Thoracic aorta (tissue), 2 donors: ENCODE measurements at regions not wholly inside any gene's neighbourhood (a gene's known extent, or its start where the extent isn't known, plus 50 kb on each side); places are given as distances from the start of the nearest gene placed in this dataset.

Experiments used
- ATAC-seq: fragments of 150-250 bp; one replicate; pipeline ENCODE4 v1.8.0; 2017; ENCODE audit warnings: low read depth; ENCODE audit not compliant: insufficient number of reproducible peaks, low FRiP score
- DNase-seq: peaks from one replicate; pipeline ENCODE4 v3.0.0-alpha.2; 2020; ENCODE audit warnings: low spot score
- H3K27ac ChIP-seq, 2 donors: fragments of 200-600 bp; sonication (generic); 1 replicate in 1 of 2; 2 replicates in 1 of 2; pipeline ENCODE4 v1.5.1; 2016; ENCODE audit warnings: mild to moderate bottlenecking in 2 of 2, moderate library complexity in 2 of 2
- H3K27me3 ChIP-seq: fragments of 200-600 bp; sonication (generic); replicated peaks from 2 replicates; pipeline ENCODE4 v1.6.0; 2016; ENCODE audit warnings: mild to moderate bottlenecking; ENCODE audit not compliant: insufficient read depth
- H3K36me3 ChIP-seq: fragments of 200-600 bp; sonication (generic); one replicate; pipeline ENCODE4 v1.5.1; 2016
- H3K4me1 ChIP-seq, 2 donors: fragments of 200-600 bp; sonication (generic); 1 replicate in 1 of 2; 2 replicates in 1 of 2; pipeline versions ENCODE4 v1.5.1 to v1.6.0; 2016; ENCODE audit warnings: low read depth in 2 of 2, mild to moderate bottlenecking in 1 of 2; ENCODE audit not compliant: control insufficient read depth in 1 of 2
- H3K4me3 ChIP-seq: fragments of 200-600 bp; sonication (generic); 2 replicates; pipeline ENCODE4 v1.5.1; 2016; ENCODE audit warnings: mild to moderate bottlenecking
- H3K9me3 ChIP-seq: fragments of 200-600 bp; sonication (generic); 2 replicates; pipeline ENCODE4 v1.5.1; 2016
- CTCF ChIP-seq: fragments of 200-600 bp; sonication (generic); IDR thresholded peaks from one replicate; pipeline ENCODE4 v1.5.1; 2019; ENCODE audit warnings: antibody characterized with exemption

- H3K9me3 ChIP-seq: no peaks in the 10 kb centered on the region
- no peak overlapping the region for H3K4me3 ChIP-seq
- ATAC-seq: no peak
- H3K27me3 ChIP-seq: no peaks in the 10 kb centered on the region
- no peak for TF ChIP-seq CTCF
- H3K4me1 ChIP-seq: no peaks in the 10 kb centered on the region
- DNase-seq: no peak
- no peaks in the 10 kb centered on the region for H3K36me3 ChIP-seq
- H3K27ac ChIP-seq: no peak overlapping the region
Measured at GRCh38 chr10:117601716-117602115, 59.2 kb downstream of the EMX2 start.

- Histone ChIP-seq H3K27ac (no peak overlapping the region), H3K9me3 (no peaks in the 10 kb centered on the region), H3K4me3 (no peak overlapping the region), H3K27me3 (no peaks in the 10 kb centered on the region), H3K4me1 (no peaks in the 10 kb centered on the region), H3K36me3 (no peaks in the 10 kb centered on the region)
- ATAC-seq (no peak), DNase-seq (no peak)
- no peak for TF ChIP-seq CTCF
Measured at GRCh38 chr10:117603081-117603480, 60.5 kb downstream of the EMX2 start.

GRCh38 chr10:117603726-117604125, 61.2 kb downstream of the EMX2 start:
- no peaks in the 10 kb centered on the region for H3K27me3 ChIP-seq
- DNase-seq: no peak
- no peak overlapping the region for H3K4me3 ChIP-seq
- no peaks in the 10 kb centered on the region for H3K4me1 ChIP-seq
- H3K9me3 ChIP-seq: no peaks in the 10 kb centered on the region
- H3K36me3 ChIP-seq: no peaks in the 10 kb centered on the region
- no peak for TF ChIP-seq CTCF
- no peak for ATAC-seq
- no peak overlapping the region for H3K27ac ChIP-seq

GRCh38 chr10:117609095-117609795, 66.7 kb downstream of the EMX2 start:
- no peak for TF ChIP-seq CTCF
- H3K27me3 ChIP-seq: no peaks in the 10 kb centered on the region
- H3K36me3 ChIP-seq: no peaks in the 10 kb centered on the region
- no peaks in the 10 kb centered on the region for H3K4me1 ChIP-seq
- ATAC-seq (peak; percentile 40), DNase-seq (no peak)
- no peak overlapping the region for H3K4me3 ChIP-seq
- no peak overlapping the region for H3K27ac ChIP-seq
- no peaks in the 10 kb centered on the region for H3K9me3 ChIP-seq

GRCh38 chr10:117609796-117610170, 67.2 kb downstream of the EMX2 start:
- TF ChIP-seq CTCF: no peak
- H3K4me1 ChIP-seq: no peaks in the 10 kb centered on the region
- H3K36me3 ChIP-seq: no peaks in the 10 kb centered on the region
- no peaks in the 10 kb centered on the region for H3K9me3 ChIP-seq
- no peak overlapping the region for H3K27ac ChIP-seq
- ATAC-seq (no peak), DNase-seq (no peak)
- no peaks in the 10 kb centered on the region for H3K27me3 ChIP-seq
- no peak overlapping the region for H3K4me3 ChIP-seq
